ENCODE measurements at regions not wholly inside any gene's neighbourhood (a gene's known extent, or its start where the extent isn't known, plus 50 kb on each side); places are given as distances from the start of the nearest gene placed in this dataset.

DNA sequence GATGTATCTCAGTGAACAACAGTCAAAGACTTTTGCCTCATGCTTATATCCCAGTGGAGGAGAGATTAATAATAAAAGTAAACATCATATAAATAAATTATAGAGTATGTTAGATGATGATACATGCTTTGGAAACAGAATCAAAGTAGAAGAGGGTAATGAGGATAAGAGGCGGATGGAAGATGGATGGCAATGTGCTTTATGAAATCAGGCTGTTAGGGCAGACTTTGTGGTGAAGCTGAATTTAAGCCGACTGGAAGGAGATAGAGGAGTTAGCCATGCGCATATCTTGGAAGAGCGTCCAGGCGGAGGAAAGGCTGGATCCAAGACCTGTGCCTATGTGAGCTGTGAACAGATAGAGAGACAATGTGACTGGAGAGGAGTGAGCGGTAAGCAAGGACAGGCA, 74.9 kb upstream of the GUCY1A1 start:
- no peak for TF ChIP-seq CTCF (IDR thresholded peaks at IDR 0.05; ENCODE audit: insufficient read depth, low read length)
- TF ChIP-seq SPI1 (IDR thresholded peaks at IDR 0.05; ENCODE audit: borderline replicate concordance, low read depth), result no peak
- no peak for TF ChIP-seq POLR2AphosphoS5 (IDR thresholded peaks at IDR 0.05; ENCODE audit: low read depth)
- TF ChIP-seq GABPA (IDR thresholded peaks at IDR 0.05; ENCODE audit: low read depth), result no peak
- TF ChIP-seq, protein P1, sequence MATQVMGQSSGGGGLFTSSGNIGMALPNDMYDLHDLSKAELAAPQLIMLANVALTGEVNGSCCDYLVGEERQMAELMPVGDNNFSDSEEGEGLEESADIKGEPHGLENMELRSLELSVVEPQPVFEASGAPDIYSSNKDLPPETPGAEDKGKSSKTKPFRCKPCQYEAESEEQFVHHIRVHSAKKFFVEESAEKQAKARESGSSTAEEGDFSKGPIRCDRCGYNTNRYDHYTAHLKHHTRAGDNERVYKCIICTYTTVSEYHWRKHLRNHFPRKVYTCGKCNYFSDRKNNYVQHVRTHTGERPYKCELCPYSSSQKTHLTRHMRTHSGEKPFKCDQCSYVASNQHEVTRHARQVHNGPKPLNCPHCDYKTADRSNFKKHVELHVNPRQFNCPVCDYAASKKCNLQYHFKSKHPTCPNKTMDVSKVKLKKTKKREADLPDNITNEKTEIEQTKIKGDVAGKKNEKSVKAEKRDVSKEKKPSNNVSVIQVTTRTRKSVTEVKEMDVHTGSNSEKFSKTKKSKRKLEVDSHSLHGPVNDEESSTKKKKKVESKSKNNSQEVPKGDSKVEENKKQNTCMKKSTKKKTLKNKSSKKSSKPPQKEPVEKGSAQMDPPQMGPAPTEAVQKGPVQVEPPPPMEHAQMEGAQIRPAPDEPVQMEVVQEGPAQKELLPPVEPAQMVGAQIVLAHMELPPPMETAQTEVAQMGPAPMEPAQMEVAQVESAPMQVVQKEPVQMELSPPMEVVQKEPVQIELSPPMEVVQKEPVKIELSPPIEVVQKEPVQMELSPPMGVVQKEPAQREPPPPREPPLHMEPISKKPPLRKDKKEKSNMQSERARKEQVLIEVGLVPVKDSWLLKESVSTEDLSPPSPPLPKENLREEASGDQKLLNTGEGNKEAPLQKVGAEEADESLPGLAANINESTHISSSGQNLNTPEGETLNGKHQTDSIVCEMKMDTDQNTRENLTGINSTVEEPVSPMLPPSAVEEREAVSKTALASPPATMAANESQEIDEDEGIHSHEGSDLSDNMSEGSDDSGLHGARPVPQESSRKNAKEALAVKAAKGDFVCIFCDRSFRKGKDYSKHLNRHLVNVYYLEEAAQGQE (IDR thresholded peaks at IDR 0.05; ENCODE audit: insufficient replicate concordance, low read depth), result no peak
